Smooth muscle cell (in vitro differentiated cells): ENCODE measurements at regions not wholly inside any gene's neighbourhood (a gene's known extent, or its start where the extent isn't known, plus 50 kb on each side); places are given as distances from the start of the nearest gene placed in this dataset.

Experiments
- DNase-seq: peaks from one replicate; lab custom pipeline; 2025; ENCODE audit not compliant: unreplicated experiment; lab: John Stamatoyannopoulos, UW
- H2AFZ ChIP-seq: fragments of 200-600 bp; sonication (generic); 2 replicates; pipeline ENCODE4 v1.6.0; 2016; ENCODE audit warnings: antibody characterized with exemption, low read depth, mild to moderate bottlenecking
- H3F3A ChIP-seq: fragments of 200-600 bp; sonication (generic); 2 replicates; pipeline ENCODE4 v1.6.0; 2017; ENCODE audit warnings: antibody characterized with exemption, low read depth
- H3K27ac ChIP-seq: fragments of 200-600 bp; sonication (generic); 2 replicates; pipeline ENCODE4 v1.5.1; 2016; ENCODE audit warnings: low read depth, mild to moderate bottlenecking
- H3K27me3 ChIP-seq: fragments of 200-600 bp; sonication (generic); 2 replicates; pipeline ENCODE4 v1.6.1; 2016; ENCODE audit warnings: low read depth, mild to moderate bottlenecking
- H3K36me3 ChIP-seq: fragments of 200-600 bp; sonication (generic); 2 replicates; pipeline ENCODE4 v1.5.1; 2016; ENCODE audit warnings: low read depth
- H3K4me1 ChIP-seq: fragments of 200-600 bp; sonication (generic); 2 replicates; pipeline ENCODE4 v1.5.1; 2016; ENCODE audit warnings: low read depth
- H3K4me2 ChIP-seq: fragments of 200-600 bp; sonication (generic); 2 replicates; pipeline ENCODE4 v1.6.0; 2016; ENCODE audit warnings: mild to moderate bottlenecking
- H3K4me3 ChIP-seq: fragments of 200-600 bp; sonication (generic); 2 replicates; pipeline ENCODE4 v1.5.1; 2016; ENCODE audit warnings: mild to moderate bottlenecking
- H3K79me2 ChIP-seq: fragments of 200-600 bp; sonication (generic); 2 replicates; pipeline ENCODE4 v1.6.0; 2016; ENCODE audit warnings: low read depth, mild to moderate bottlenecking
- H3K9ac ChIP-seq: fragments of 200-600 bp; sonication (generic); 2 replicates; pipeline ENCODE4 v1.6.0; 2016; ENCODE audit warnings: low read depth
- H3K9me3 ChIP-seq: fragments of 200-600 bp; sonication (generic); replicated peaks from 2 replicates; pipeline ENCODE4 v1.5.1; 2016; ENCODE audit warnings: low read depth
- H4K20me1 ChIP-seq: fragments of 200-600 bp; sonication (generic); 2 replicates; pipeline ENCODE4 v1.6.0; 2016; ENCODE audit warnings: low read depth
- WGBS: methylation state at CpG from one replicate; pipeline ENCODE4 v1.1.7; 2016; ENCODE audit warnings: low lambda C conversion rate; 5-methylcytosine and 5-hydroxymethylcytosine counted together
- TF ChIP-seq, protein P1 (sequence below): fragments of 200-600 bp; sonication (generic); IDR thresholded peaks from 2 replicates; pipeline ENCODE4 v1.5.1; 2017; ENCODE audit warnings: borderline replicate concordance, mild to moderate bottlenecking, antibody characterized with exemption; ENCODE audit not compliant: insufficient read depth, poor library complexity, severe bottlenecking

DNA sequence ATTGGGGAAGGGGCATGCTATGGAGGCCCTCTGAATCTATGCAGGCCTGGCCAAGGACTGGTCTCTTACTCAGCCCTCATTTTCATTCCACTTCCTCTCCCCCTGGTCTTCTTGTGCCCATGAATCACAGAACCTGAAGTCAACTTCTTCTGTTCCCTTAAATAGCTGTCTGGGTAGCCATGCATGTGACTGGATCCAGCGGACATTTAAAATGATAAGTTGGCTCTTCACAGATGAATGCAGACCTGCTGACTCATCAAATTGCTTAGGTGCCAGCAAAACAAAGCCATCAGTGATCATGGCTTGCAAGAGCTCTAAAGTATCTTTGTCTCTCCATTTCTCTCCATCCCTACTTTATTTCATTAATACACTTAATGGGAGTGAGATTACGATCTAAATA lies 90.1 kb upstream of the CADPS start:
- H3K4me1 ChIP-seq: no peaks in the 10 kb centered on the region
- no peaks in the 10 kb centered on the region for H3K36me3 ChIP-seq
- no peak overlapping the region for H3K4me2 ChIP-seq
- H3K9me3 ChIP-seq: no peaks in the 10 kb centered on the region
- H3K9ac ChIP-seq: no peak overlapping the region
- no peak overlapping the region for H3K27ac ChIP-seq
- no peaks in the 10 kb centered on the region for H4K20me1 ChIP-seq
- no peak overlapping the region for H2AFZ ChIP-seq
- H3K79me2 ChIP-seq: no peaks in the 10 kb centered on the region
- H3K27me3 ChIP-seq: no peaks in the 10 kb centered on the region
- 75% methylated on average over 2 of the region's 2 CpGs for WGBS
- H3F3A ChIP-seq: no peaks in the 10 kb centered on the region
- no peak for DNase-seq
- no peak overlapping the region for H3K4me3 ChIP-seq
- TF ChIP-seq, protein P1, sequence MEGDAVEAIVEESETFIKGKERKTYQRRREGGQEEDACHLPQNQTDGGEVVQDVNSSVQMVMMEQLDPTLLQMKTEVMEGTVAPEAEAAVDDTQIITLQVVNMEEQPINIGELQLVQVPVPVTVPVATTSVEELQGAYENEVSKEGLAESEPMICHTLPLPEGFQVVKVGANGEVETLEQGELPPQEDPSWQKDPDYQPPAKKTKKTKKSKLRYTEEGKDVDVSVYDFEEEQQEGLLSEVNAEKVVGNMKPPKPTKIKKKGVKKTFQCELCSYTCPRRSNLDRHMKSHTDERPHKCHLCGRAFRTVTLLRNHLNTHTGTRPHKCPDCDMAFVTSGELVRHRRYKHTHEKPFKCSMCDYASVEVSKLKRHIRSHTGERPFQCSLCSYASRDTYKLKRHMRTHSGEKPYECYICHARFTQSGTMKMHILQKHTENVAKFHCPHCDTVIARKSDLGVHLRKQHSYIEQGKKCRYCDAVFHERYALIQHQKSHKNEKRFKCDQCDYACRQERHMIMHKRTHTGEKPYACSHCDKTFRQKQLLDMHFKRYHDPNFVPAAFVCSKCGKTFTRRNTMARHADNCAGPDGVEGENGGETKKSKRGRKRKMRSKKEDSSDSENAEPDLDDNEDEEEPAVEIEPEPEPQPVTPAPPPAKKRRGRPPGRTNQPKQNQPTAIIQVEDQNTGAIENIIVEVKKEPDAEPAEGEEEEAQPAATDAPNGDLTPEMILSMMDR: no peak

DNA sequence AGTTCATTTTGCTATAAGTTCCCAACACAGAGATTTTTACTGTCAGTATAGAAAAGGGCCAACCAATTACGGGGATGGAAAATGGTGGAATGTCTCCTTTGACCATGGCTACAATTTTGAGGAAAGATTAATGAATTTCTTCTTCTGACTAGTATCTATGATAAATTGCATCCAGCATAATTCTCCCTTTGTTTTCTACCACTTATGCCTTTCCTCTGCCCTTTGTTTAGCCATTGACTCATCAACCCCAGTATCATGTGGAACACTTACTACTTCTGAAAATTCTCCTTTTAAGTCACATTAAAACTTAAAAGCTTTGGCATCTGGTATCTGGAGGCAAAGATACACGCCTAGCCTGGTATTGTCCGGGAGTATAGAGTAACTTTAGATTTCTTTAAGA lies 92.9 kb upstream of the CADPS start:
- H3K9ac ChIP-seq: no peak overlapping the region
- 79% methylated on average over 3 of the region's 3 CpGs for WGBS
- H3K4me2 ChIP-seq: no peak overlapping the region
- H3K36me3 ChIP-seq: no peaks in the 10 kb centered on the region
- no peak overlapping the region for H2AFZ ChIP-seq
- H3K27ac ChIP-seq: no peak overlapping the region
- no peak for DNase-seq
- no peak overlapping the region for H3K4me3 ChIP-seq
- H3F3A ChIP-seq: no peaks in the 10 kb centered on the region
- no peaks in the 10 kb centered on the region for H3K79me2 ChIP-seq
- H3K27me3 ChIP-seq: no peaks in the 10 kb centered on the region
- no peaks in the 10 kb centered on the region for H3K9me3 ChIP-seq
- no peaks in the 10 kb centered on the region for H3K4me1 ChIP-seq
- no peaks in the 10 kb centered on the region for H4K20me1 ChIP-seq
- TF ChIP-seq, protein P1: no peak

DNA sequence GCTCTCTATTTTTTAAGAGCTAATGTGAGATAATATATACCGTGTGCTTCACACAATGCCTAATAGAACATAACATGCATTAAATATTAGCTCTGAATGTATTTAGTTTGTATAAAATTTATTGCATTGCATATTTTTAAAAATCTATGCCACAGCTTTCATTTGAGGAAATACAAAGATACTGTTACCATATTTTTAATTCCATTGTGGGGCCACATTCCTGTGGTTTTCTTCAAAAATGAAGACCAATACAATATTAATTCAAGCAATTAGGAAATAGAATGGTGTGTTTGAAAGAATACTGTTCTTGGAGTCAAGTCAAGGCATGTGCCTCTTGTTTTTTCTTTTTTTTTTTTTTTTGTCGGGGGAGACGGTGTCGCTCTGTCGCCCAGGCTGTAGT lies 95.4 kb upstream of the CADPS start:
- Histone ChIP-seq H2AFZ (no peak overlapping the region), H3F3A (no peaks in the 10 kb centered on the region), H3K79me2 (no peaks in the 10 kb centered on the region), H3K4me3 (no peak overlapping the region), H4K20me1 (no peaks in the 10 kb centered on the region), H3K27ac (no peak overlapping the region), H3K36me3 (no peaks in the 10 kb centered on the region), H3K4me1 (no peaks in the 10 kb centered on the region), H3K9me3 (no peaks in the 10 kb centered on the region), H3K9ac (no peak overlapping the region), H3K4me2 (no peak overlapping the region), H3K27me3 (no peaks in the 10 kb centered on the region)
- WGBS: 91% methylated on average over 5 of the region's 5 CpGs
- no peak for DNase-seq
- TF ChIP-seq, protein P1: no peak

DNA sequence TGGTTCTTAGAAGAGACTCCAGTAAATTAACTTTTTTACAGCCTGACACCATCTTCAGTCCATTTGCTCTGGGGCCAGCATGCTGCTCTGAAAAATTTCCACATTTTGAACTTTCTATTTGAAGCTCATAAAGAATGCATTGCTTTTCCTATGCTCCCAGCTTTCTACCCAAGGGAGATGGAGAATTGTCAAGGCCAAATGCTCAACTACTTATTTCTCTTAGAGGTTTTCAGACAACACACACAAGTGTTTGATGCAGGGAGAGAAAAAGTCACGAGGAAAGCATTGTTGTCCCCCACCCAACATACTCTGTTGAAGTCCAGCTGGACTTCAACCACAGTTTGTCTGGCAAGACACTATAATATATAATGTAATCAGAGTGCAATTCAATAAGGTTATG lies 100.3 kb upstream of the CADPS start:
- TF ChIP-seq, protein P1: no peak
- Histone ChIP-seq H3K4me1 (no peaks in the 10 kb centered on the region), H3K4me2 (no peak overlapping the region), H3K79me2 (no peaks in the 10 kb centered on the region), H2AFZ (no peak overlapping the region), H4K20me1 (no peaks in the 10 kb centered on the region), H3K4me3 (no peak overlapping the region), H3K27ac (no peak overlapping the region), H3F3A (no peaks in the 10 kb centered on the region), H3K27me3 (no peaks in the 10 kb centered on the region), H3K9ac (no peak overlapping the region), H3K36me3 (no peaks in the 10 kb centered on the region), H3K9me3 (no peaks in the 10 kb centered on the region)
- WGBS: 89% methylated on average over 1 of the region's 1 CpG
- no peak for DNase-seq
